Suppressor macrophage treated with lipopolysaccharide for 4 hours (primary cell): ENCODE measurements at regions not wholly inside any gene's neighbourhood (a gene's known extent, or its start where the extent isn't known, plus 50 kb on each side); places are given as distances from the start of the nearest gene placed in this dataset.

ENCODE experiments used
- DNase-seq: peaks from one replicate; pipeline ENCODE4 v3.0.0-alpha.2; 2020

GRCh38 chr12:127075981-127076380, 1191.0 kb upstream of the TMEM132C start:
- DNase-seq, result no peak

GRCh38 chr12:127077262-127078045, 1189.5 kb upstream of the TMEM132C start:
- no peak for DNase-seq

GRCh38 chr12:127078577-127079350, 1188.2 kb upstream of the TMEM132C start:
- DNase-seq, result no peak

- no peak for DNase-seq
Measured at GRCh38 chr12:127079636-127080035, 1187.3 kb upstream of the TMEM132C start.

DNA sequence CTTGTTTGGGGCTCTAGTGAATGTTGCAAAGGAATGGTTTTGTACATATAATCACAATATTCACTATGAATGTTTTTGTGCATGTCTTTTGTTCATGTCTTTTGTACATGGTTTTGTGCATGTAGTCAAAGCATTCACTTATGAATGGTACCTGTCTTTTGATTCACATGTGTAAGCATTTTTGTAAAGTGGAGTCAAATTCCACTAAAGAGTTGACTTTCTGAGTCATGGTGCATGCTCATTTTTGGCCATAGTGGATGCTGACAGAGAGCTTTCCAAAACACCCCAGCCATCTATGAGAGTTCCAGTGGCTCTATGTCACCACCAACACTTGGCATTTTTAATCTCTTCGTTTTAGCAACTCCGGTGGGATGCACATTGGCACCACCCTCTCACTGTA, 1185.9 kb upstream of the TMEM132C start:
- no peak for DNase-seq

DNA sequence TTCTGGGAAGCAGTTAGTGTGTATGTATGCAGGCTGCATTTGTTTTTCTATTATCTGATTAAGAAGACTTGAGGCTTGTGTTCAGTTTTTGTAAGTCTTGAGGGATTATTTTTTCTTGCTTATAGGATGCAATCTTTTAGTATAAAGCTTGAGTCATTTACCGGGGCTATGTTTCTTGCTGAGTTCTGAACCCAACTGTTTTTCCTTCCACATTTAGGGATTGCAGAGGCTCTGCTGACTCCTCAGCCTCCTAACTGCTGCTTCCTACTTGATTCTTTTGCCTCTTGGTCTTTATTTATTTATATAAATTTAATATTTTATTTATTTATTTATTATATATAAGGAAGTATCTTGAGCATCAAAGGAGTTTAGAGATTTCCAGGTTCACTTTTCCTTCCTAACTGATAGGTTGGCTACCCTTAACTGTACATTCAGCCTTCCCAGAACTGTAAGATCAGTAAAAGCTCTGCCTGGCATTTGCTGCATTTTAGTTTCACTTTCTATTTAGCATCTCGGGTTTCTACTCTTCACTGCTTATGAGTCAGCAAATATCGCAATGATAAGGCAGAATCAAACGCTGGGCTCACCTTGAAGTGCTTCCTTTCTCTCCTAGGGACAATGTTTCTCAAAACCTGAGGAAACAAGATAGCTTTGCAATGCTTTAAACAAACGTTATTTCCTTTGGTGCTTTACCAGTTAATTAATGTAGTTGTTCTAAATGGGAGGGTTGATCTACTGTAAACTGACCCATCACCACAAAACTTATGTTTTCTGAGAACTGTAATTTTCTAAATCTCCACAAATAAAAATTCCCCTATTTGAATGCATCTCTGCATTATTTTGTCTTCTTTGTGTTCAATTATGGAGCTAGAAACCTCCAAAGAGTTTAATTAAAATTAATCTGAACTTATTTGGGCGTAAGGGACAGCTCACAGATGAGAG, 1183.7 kb upstream of the TMEM132C start:
- DNase-seq, result peak; percentile 74

DNA sequence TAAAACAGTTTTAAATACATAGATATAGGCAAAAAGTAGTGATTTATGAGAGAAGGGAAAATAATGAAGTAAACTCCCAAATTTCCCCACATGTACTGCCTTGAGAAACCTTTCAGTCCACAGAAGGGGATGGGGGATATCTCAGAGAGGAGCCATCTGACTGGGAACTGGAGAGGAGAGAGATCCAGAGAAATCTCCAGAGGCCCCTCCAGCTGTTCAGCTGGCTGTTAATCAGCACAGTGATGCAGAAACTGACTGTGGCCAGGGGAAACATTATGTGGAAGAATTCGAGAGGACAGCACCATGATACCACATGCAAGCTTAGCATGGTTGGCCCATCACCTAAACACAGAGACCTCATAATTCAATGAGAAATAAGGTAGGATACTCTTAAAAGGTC, 1165.9 kb upstream of the TMEM132C start:
- no peak for DNase-seq

DNA sequence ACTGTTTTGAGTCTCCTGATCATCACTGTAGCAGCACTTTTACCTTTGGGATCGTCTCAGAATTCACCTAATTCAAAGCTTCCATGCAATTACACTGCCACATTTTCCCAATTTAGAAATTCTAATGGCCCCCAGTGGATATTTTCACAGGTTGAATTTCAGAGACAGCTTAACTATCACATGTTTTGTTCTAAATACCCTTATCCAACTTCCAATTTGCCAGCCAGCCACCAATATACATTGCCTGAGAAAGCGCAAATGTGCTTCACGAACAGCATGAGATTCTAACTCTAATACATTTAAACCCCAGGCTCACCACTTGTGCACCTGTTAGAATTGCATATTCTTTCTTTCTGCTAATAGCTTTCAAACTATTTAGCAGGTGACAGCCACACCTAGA, 1160.9 kb upstream of the TMEM132C start:
- DNase-seq, result no peak

GRCh38 chr12:127106697-127107096, 1160.3 kb upstream of the TMEM132C start:
- DNase-seq, result no peak

- no peak for DNase-seq
Measured at GRCh38 chr12:127107744-127108143, 1159.2 kb upstream of the TMEM132C start.

DNA sequence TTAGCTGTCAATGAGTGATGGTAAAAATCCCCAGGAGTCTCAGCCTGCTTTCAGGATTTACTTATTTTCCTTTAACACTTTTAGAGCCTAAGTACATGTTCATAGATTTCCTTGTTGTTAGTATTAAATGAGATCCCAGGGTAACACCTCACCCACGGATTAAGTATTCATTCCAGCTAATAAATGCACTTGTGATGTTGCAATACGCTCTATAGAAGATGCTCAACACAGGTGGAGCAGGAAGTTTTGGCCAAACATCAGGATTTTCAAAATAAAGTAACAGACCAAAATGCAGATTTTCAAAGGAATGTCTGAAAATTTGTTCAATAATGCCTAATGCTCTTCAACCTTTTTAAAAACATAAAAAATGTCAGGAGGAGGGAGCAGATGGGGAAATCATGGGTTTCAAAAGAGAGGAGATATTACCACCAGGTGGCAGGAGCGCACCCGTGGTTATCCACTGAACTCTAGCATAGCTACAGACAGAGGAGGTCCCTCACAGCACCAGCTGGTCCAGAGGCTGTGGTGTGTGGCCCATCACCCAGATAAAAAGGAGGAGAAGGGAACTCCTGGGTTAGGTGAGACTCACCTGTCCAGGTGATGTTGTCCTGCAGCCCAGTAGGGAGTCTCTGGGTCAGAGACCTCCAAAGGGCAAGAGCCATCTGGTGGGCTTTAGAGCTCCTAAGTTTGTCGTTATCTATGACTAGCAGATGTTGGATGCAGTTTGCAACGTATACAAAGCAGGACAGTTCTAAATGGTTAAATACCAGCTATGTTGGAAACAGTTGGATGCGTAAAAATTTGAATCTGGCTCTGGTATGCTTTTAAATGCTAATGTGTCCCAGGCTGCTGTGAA, 1158.4 kb upstream of the TMEM132C start:
- peak; percentile 69 for DNase-seq

DNA sequence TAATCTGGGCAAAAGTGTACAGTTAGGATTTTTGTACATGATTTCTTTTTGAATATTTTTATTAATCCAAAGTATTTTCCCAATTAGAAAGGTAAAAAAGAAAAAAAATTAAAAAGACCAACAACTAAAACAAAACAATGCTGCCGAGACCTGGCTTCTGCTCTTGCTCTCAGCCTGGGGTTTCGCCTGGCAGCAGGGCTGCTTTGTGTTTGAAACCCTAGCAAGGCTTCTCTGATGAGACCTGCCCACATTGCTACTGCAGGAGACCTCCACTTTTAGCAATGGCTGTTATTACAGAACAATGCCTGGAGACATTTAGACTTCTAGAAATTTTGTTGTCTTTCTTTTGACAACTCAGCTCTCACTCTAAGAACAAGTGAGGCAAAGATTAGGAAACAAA, 1153.0 kb upstream of the TMEM132C start:
- no peak for DNase-seq

- no peak for DNase-seq
Measured at GRCh38 chr12:127115468-127116035, 1151.4 kb upstream of the TMEM132C start.

GRCh38 chr12:127118251-127118650, 1148.7 kb upstream of the TMEM132C start:
- DNase-seq, result no peak

- no peak for DNase-seq
Measured at GRCh38 chr12:127119600-127120140, 1147.3 kb upstream of the TMEM132C start.

- DNase-seq, result no peak
Measured at GRCh38 chr12:127120851-127121250, 1146.1 kb upstream of the TMEM132C start.

DNA sequence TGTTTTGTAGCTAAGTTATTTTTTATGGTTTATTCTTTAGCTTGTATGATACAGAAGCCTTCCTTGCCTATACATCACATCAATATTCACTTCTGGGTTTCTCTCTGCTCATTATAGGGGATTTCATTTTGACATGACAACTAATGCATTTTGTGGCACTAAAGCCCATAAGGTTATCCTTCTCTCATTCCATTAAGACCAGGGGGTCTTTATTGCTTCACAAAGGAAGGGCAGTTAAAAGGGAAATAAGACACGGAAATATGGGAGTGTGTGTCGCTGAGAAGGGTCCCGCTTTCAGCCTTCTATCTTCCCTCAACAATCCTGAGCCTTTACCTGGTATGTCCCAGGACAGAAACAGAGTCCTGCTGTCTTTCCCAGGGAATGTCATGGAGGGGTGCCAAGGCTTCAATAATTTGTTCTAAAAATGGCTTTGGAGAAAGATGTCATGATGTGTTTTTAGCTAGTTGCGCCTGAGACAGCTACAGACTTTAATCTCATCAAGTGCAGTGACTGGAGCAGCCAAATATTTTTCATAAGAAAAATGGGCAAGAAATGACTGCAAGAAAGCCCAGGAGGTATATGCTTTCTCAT, 1145.4 kb upstream of the TMEM132C start:
- DNase-seq, result no peak

DNA sequence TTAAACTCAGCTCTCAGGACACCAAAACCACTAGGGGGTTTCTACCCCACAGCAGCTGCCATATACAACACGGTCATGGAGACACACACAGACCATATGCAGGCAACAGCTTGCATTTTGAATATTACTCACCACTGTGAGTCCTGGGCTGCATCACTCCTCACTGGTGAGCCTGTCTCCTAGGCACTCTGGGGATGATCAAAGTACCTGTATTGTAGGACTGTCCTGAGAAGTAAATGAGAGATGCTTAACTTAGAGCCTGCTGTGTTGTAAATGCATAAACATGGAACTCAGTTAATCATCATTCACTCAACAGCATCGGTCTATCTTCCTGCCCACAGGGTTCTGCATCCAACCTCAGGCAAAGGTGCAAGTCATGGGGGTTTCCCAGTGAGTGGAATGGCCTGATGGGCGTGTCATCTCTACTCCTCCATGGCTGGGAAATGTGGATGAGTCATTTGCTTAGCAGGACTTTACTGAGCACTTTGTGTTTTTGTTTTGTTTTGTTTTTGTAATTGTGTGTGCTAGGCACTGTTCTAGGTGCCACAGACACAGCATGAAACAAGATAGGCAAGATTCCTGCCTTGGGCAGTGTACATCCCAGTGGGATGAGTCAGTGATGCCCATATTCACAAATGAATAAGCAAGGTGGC, 1141.2 kb upstream of the TMEM132C start:
- peak; percentile 79 for DNase-seq

DNA sequence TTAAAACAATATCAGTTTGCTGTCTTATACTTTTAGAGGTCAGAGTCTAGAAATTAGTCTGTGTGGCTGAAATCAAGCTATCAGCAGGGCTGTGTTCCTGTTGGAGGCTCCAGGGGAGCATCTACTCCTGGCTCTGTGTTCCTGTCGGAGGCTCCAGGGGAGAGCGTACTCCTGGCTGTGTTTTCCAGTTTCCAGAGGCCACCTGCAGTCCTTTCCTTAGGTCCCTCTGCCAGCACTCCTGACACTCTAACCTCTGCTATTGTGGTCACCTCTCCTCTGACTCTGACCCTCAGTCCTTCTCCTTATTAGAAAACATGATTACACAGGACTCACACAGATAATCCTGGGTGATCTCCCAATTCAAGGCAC, 1140.7 kb upstream of the TMEM132C start:
- DNase-seq, result no peak

- no peak for DNase-seq
Measured at GRCh38 chr12:127127897-127128296, 1139.1 kb upstream of the TMEM132C start.
